Lower lobe of right lung (tissue), 2 donors: ENCODE measurements at regions not wholly inside any gene's neighbourhood (a gene's known extent, or its start where the extent isn't known, plus 50 kb on each side); places are given as distances from the start of the nearest gene placed in this dataset.
A peak's percentile ranks its signal among the peaks of the same experiment; 100 is the strongest.

ENCODE experiments used
- ATAC-seq, 2 donors: fragments of 200-7000 bp; cut with Tn5 transposase; one replicate each; pipeline ENCODE4 v1.9.1; 2020 to 2022; ENCODE audit warnings: mild to moderate bottlenecking in 2 of 2, moderate library complexity in 2 of 2
- DNase-seq: peaks from one replicate; pipeline ENCODE4 v3.0.0-alpha.2; 2020
- H3K27ac ChIP-seq: fragments of 200-600 bp; one replicate; pipeline ENCODE4 v1.8.0; 2022
- H3K27me3 ChIP-seq: fragments of 200-600 bp; one replicate; pipeline ENCODE4 v1.8.0; 2022; ENCODE audit warnings: low read depth
- H3K36me3 ChIP-seq: fragments of 200-600 bp; one replicate; pipeline ENCODE4 v1.8.0; 2022; ENCODE audit warnings: mild to moderate bottlenecking
- H3K4me1 ChIP-seq: fragments of 200-600 bp; one replicate; pipeline ENCODE4 v1.8.0; 2022
- H3K4me3 ChIP-seq: fragments of 200-600 bp; one replicate; pipeline ENCODE4 v1.8.0; 2022; ENCODE audit warnings: mild to moderate bottlenecking
- H3K9me3 ChIP-seq: fragments of 200-600 bp; one replicate; pipeline ENCODE4 v1.8.0; 2022
- intact Hi-C: fragments of 100-400 bp; cut with DNase I; formaldehyde crosslinking; loops from one replicate; pipeline ENCODE4 v1.11.0; 2022
- TF ChIP-seq, protein P1 (sequence below): fragments of 200-600 bp; IDR thresholded peaks from one replicate; pipeline ENCODE4 v1.8.0; 2022; ENCODE audit warnings: antibody characterized with exemption, mild to moderate bottlenecking
- donor health status: DM: no; HTN: yes; CAD: no; lungs with severe emphysema.

DNA sequence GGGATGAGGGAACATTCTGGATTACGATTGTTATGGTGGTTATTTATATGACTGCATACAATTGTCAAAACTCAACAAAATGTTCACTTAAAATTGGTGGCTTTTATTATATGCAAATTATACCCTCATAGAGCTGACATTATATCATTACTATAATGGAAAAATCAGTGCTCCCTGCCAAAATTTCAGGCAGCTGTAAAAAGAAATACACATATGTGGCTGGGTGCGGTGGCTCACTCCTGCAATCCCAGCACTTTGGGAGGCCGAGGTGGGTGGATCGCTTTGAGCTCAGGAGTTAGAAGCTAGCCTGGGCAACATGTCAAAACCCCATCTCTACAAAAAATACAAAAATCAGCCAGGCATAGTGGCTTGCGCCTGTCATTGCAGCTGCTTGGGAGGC is 75.8 kb upstream of the SULF2 start:
- Histone ChIP-seq H3K27me3 (no peaks in the 10 kb centered on the region), H3K4me1 (no peaks in the 10 kb centered on the region), H3K27ac (no peak overlapping the region), H3K4me3 (no peak overlapping the region), H3K9me3 (no peaks in the 10 kb centered on the region), H3K36me3 (no peaks in the 10 kb centered on the region)
- intact Hi-C loops: no loop called here
- TF ChIP-seq, protein P1, sequence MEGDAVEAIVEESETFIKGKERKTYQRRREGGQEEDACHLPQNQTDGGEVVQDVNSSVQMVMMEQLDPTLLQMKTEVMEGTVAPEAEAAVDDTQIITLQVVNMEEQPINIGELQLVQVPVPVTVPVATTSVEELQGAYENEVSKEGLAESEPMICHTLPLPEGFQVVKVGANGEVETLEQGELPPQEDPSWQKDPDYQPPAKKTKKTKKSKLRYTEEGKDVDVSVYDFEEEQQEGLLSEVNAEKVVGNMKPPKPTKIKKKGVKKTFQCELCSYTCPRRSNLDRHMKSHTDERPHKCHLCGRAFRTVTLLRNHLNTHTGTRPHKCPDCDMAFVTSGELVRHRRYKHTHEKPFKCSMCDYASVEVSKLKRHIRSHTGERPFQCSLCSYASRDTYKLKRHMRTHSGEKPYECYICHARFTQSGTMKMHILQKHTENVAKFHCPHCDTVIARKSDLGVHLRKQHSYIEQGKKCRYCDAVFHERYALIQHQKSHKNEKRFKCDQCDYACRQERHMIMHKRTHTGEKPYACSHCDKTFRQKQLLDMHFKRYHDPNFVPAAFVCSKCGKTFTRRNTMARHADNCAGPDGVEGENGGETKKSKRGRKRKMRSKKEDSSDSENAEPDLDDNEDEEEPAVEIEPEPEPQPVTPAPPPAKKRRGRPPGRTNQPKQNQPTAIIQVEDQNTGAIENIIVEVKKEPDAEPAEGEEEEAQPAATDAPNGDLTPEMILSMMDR: no peak
- no peak for ATAC-seq
- DNase-seq: no peak

DNA sequence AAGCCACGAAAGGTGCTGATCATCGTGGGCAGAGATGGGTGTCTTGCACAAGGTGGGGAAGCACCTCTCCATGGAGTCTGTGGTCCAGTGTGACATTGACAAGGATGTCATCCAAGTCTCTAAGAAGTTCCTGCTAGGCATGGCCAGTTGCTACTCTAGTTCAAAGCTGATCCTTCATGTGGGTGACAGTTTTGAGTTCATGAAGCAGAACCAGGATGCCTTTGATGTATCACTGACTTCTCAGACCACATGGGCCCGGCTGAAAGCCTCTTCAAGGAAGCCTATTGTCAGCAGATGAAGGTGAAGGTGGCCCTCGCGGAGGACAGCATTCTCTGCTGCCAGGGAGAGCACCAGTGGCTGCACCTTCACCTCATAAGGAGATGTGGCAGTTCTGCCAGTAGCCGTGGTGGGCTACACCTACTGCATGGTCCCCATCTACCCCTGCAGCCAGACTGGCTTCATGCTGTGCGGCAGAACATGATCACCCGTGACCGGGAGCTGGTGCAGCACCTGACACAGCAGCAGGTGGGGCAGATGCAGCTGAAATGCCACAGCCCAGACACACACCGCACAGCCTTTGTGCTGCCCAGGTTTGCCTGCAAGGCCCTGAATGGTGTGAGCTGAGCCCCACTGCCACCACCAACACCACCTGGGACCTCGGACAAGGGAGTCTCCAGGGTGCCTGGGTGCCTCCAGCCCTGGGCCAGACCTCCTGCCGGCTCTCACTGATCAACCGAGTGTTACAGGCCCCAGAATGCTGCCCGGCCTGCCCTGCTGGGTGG is 75.0 kb upstream of the SULF2 start:
- H3K36me3 ChIP-seq: no peaks in the 10 kb centered on the region
- DNase-seq: no peak
- H3K27ac ChIP-seq: no peak overlapping the region
- no peaks in the 10 kb centered on the region for H3K4me1 ChIP-seq
- TF ChIP-seq, protein P1: no peak
- H3K9me3 ChIP-seq: no peaks in the 10 kb centered on the region
- no peak overlapping the region for H3K4me3 ChIP-seq
- ATAC-seq: peak in 1 of 2 donors; percentile 34
- intact Hi-C loops: no loop called here
- no peaks in the 10 kb centered on the region for H3K27me3 ChIP-seq

DNA sequence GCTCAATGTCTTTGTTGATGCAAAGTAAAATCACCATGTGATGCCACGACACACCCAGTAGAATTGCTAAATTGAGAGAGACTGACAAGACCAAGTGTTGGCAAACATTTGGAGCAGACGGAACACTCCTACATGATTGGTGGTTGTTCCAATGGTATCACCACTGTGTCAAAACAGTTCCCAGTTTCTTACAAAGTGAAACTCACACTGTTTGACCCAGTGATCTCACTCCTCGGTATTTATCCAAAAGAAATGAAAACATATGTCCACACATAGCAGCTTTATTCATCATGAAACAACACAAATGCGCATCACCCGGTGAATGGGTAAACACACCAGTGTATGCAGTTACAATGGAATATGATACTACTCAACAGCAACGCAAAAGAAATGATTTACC is 74.0 kb upstream of the SULF2 start:
- Histone ChIP-seq H3K9me3 (no peaks in the 10 kb centered on the region), H3K27ac (no peak overlapping the region), H3K36me3 (no peaks in the 10 kb centered on the region), H3K27me3 (no peaks in the 10 kb centered on the region), H3K4me1 (no peaks in the 10 kb centered on the region), H3K4me3 (no peak overlapping the region)
- ATAC-seq (no peak), DNase-seq (no peak)
- intact Hi-C loops: no loop called here
- TF ChIP-seq, protein P1: no peak

DNA sequence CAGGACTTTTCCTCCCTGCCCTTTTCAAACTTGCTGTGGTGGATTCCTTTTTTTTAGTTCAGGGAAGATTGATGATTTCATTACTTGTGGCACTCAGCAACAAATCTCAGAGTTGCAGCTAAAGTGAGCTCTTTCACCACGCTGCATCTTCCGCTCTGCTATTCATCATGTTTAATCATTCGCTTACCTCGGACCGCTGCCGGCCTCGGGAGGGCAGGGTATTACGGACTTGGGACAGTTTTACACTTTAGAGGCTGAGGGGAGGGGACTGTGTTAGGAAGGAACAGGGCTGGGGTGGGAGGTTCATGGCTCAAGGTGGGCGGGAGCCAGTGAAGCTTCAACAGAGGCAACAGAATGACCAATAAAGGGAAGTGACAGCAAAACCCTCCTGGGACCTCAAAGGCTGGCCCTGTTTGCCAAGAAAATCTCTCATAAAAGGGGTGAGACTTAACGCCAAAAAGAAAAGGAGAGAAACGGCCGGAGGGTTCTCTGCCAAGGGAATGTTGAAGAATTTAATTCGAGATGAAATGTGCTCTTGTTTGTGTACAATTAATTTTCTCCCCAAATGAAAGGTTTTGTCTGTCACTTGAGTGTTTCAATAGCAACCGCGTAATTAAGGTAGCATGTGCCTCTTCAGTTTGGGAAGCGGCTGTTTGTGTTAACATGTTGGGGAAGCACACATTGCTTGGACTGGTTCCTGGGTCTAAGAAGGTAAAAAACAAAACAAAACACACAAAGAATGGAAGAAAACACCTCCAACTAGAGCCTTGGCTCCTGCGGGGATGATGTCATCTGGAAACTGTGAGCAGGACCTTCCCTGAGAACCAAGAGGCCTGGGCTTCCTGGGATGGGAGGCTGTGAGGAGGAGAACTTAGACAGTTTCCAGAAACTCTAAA is 72.5 kb upstream of the SULF2 start:
- H3K4me1 ChIP-seq: no peaks in the 10 kb centered on the region
- H3K4me3 ChIP-seq: no peak overlapping the region
- ATAC-seq: no peak
- no peak overlapping the region for H3K27ac ChIP-seq
- intact Hi-C loops: no loop called here
- TF ChIP-seq, protein P1: no peak
- no peaks in the 10 kb centered on the region for H3K27me3 ChIP-seq
- no peaks in the 10 kb centered on the region for H3K9me3 ChIP-seq
- no peak for DNase-seq
- H3K36me3 ChIP-seq: no peaks in the 10 kb centered on the region

DNA sequence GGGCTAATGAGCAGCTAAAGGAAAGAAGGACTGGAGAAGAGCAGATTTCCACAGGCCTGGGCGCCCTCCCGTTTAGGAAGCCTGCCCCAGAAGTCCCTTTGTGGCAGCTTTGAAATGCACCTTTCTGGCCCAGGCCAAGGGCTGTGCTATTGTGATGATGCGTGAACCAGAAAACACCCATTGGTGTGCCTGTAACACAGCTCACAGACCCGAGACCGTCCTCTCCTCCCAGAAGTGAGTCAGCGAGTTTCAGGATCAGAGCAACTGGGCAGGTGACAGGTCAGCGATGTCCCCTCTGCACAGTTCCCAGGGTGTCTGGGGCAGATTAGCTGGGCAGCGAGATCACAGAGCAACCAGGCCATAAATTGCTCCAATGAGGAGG is 71.9 kb upstream of the SULF2 start:
- TF ChIP-seq, protein P1: no peak
- Histone ChIP-seq H3K27me3 (no peaks in the 10 kb centered on the region), H3K36me3 (no peaks in the 10 kb centered on the region), H3K4me3 (no peak overlapping the region), H3K9me3 (no peaks in the 10 kb centered on the region), H3K4me1 (no peaks in the 10 kb centered on the region), H3K27ac (no peak overlapping the region)
- intact Hi-C loops: no loop called here
- no peak for ATAC-seq
- DNase-seq: no peak
